ENCODE measurements at regions not wholly inside any gene's neighbourhood (a gene's known extent, or its start where the extent isn't known, plus 50 kb on each side); places are given as distances from the start of the nearest gene placed in this dataset.

DNA sequence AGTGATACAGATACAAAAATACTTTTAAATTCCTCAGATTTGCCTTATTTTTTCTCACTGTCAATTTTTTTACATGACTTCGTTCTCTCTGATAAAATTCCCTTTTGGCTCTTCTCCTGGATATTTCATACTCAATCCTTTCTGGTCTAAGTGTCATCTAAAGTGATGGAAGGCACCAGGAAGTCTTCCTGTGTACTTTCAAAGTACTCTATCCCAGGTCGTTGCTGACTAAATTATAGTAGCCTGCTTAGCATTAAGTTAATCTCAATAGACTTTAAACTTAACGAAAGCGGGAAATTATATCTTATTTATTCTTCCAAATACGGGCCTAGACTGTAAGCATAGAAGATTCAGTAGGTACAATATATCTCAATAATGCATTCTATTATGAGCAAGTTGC lies 67.8 kb downstream of the CASP12 start:
- no peak for DNase-seq (ENCODE audit: low spot score)

DNA sequence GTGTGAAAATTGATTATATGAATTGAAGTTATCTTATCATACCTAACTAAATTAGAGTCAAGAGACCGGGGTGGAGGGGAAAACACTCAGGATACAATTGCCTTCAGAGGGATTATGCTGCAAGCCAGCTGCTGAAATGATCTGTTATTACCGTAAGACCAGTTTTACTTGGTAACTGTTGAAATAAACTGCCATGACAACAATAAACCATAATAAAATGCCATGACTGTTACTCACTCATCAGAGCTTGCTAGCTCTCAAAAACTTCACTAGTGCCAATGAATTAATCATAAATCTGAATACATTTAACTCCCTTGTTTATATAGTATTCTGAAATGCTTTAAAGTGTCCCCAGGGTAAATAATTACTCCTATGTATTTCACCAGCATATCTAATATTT lies 68.2 kb downstream of the CASP12 start:
- no peak for DNase-seq (ENCODE audit: low spot score)

GRCh38 chr11:104826772-104827171 lies 71.5 kb downstream of the CASP12 start:
- DNase-seq (ENCODE audit: low spot score), result no peak

DNA sequence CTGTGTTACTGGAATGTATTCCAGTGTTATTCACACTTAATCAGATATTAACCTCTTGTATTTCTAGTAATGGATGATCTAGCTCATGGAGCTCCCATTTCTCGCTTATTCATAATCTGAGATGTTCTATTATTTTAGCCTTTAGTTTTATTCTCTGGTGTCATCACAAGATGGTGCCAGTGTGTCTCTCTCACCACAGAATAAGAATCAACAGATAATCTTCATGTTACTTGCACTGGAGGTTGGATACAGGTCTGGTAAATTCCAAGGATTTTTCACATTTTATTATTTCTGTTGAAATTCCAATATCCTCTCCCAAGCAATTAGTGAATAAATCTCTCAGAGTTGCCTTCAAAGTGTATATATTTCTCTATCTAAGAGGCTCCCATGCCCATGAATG lies 74.6 kb downstream of the CASP12 start:
- DNase-seq (ENCODE audit: low spot score), result no peak

DNA sequence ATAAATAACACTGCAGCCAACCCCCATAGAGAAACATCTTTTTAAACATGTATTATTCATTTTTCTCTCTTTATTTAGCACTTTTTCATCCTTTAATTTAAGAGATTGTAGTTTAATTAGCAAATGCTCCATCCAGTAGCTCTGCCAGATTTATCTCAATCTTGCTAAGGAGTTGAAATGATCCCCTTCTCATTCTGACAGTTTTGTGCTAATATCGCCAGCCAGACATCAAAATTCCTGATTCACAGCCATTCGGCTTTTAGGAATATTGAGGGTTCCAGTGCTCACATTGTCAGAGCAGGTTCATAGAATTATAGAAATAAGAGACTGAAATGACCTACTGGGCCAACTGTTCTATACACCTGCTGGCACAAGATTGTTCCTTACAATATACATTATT lies 77.8 kb downstream of the CASP12 start:
- DNase-seq (ENCODE audit: low spot score), result no peak

GRCh38 chr11:104819603-104820002 lies 78.7 kb downstream of the CASP12 start:
- no peak for DNase-seq (ENCODE audit: low spot score)

- DNase-seq (ENCODE audit: low spot score), result no peak
Measured at GRCh38 chr11:104819107-104819506, 79.2 kb downstream of the CASP12 start.

DNA sequence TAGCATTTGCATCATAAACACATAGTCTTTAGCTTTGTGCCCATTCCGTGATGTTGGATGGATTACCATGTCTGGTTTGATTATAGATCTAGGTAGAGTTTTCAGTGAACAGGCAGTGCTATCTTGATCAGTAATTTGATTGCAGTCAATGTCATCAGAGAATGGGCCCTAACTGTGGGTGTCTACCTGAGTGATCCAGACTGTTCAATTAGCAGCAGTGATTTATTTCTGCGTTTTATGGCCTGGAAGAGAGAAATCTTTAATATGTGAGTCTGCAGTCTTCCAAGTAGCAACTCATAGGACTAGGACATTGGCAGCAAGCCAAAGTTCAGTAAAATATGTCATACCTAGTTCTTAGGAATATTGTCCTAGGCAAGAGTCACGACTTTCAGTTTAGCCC lies 80.3 kb downstream of the CASP12 start:
- no peak for DNase-seq (ENCODE audit: low spot score)

- no peak for DNase-seq (ENCODE audit: low spot score)
Measured at GRCh38 chr11:104813532-104813931, 84.7 kb downstream of the CASP12 start.

- no peak for DNase-seq (ENCODE audit: low spot score)
Measured at GRCh38 chr11:104812103-104812788, 86.0 kb downstream of the CASP12 start.

DNA sequence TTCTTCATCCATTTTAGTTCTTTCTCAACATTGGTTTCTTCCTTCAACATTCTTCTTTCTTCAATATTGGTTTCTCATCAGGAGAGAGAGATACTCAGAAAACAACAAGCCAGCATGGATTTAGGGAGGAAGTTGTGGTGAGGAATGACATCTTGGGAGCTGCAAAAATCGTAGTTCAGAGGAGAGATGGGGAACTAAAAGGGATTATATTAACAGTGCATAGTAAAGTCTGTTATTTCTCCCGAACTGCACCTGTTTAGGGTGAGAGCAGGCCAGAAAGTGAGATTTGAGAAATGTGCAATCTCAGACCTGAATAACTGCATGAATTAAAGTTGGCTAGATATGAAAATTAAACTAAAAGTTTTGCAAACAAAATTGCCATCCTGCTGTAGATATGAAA lies 94.5 kb downstream of the CASP12 start:
- DNase-seq (ENCODE audit: low spot score), result no peak

- DNase-seq (ENCODE audit: low spot score), result peak; percentile 5
Measured at GRCh38 chr11:104799251-104799650, 99.0 kb downstream of the CASP12 start.

DNA sequence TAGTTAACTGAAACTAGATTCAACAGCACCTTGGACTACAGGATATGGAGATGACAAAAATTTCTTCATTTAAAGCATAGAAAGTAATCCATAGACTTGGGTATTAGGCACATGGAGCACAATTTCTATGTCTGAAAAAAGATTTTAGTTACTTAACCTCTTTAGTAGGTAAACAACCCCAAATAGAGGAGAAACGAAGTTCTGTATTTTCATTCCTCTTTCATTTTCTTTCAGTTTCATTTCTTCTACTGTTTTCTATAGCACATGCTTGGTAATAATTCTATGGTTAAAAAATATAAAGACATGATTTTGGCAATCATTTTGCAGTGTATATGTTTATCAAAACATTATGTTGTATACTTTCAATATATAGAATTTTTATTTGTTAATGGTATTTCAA lies 99.5 kb downstream of the CASP12 start:
- DNase-seq (ENCODE audit: low spot score), result peak; percentile 3

GRCh38 chr11:104796301-104796700 lies 102.0 kb downstream of the CASP12 start:
- DNase-seq (ENCODE audit: low spot score), result no peak

DNA sequence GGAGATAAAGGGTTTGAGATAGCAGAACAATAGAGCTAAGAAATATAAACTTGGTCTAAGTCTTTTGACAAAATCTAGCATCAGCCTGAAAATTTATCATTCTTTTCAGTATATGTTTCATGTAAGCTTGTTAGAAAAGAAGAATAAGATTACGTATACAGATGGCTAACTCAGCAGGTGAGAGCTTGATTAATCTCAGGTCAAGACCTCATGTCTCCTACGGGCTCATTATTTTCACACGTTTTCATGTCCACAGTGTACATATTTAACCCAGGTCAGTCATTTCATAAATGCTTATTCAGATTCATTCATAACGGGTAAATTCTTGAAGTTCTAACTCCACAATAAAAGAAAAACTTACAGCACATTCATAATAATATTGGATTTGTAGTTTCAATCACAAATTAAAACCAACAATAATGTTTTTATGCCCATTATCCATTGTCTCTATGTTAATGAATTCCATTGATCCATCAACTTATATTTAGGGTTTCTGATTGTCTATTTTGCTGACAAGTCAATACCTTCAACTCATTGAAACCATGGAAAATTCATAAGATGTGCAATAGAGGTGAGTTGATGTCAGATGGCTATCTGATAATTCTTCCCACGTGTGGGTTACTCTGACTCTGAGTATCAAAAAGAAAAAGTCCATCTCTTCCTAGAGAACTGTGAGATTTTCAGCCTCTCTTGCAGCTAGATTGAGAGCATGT lies 102.6 kb downstream of the CASP12 start:
- no peak for DNase-seq (ENCODE audit: low spot score)

DNA sequence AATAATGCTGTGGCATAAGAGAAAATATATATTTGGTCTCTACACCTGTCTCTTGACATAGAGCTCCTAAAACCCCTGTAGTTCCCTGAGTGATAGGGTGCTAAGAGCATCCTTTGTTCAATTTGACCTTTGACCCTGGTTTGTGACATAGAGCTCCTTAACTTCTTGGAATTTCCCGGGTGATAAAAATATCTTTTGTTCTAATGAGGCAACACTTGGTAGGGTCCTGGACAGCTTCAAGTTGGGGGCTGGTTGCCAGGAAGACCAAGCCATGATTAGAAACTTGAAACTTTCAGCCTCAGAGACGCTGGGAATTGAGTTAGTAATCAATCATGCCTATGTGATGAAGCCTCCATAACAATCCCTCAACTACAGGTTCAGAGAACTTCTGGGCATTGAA lies 105.4 kb downstream of the CASP12 start:
- no peak for DNase-seq (ENCODE audit: low spot score)

DNA sequence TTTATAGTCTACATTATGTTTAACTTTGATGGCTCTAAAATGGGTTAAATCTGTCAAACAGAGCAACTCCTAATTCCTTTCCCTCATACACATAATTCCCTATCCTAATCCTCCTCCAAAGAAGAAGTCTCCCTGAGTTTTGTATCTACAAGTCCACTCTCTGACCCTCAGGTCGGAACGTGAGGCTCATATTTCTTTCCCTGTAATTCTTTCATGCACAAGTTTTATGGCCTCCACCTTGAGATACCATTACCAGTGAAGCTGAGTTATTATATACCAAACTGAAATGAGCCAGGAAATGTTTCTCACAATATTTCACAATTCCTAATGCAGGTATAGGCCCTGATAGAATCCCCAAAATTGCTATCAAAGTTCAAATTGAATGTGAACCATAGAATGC lies 106.4 kb downstream of the CASP12 start:
- DNase-seq (ENCODE audit: low spot score), result no peak

DNA sequence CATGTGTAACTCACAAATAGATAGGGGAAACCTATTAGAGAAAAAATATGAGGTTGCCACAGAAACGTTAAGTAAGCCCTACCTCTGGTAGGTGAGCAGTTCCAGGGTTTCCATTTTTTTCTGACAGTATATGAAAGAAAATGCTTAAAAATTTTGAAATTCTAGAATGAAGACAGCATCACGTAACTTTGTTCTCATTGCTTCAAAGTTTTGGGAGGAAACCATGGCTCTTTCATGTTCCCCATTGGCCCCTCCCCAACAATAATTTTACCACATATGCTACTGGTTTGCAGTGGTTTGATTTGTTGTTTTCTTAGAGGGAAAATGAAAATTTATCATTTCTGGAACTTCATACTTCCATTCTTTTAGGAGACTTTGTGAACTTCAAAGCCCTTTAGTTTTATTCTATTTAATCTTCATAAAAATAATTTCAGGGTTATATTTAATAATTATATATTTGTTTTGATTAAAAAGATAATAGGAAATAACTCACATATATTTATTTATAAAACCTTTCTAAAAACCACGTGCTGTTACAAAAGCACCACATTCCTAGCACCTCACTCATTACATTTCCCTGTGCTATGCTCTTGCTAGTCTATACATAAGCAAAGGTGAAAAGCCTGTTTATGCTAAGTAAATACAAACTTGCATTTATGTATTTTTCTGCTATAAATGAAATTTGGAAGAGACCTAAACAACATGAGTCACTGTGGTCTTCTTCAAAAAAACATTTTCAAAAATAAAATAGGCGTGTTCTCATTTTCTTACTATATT lies 113.4 kb downstream of the CASP12 start:
- no peak for DNase-seq (ENCODE audit: low spot score)

GRCh38 chr11:104783241-104783640 lies 115.0 kb downstream of the CASP12 start:
- DNase-seq (ENCODE audit: low spot score), result no peak

DNA sequence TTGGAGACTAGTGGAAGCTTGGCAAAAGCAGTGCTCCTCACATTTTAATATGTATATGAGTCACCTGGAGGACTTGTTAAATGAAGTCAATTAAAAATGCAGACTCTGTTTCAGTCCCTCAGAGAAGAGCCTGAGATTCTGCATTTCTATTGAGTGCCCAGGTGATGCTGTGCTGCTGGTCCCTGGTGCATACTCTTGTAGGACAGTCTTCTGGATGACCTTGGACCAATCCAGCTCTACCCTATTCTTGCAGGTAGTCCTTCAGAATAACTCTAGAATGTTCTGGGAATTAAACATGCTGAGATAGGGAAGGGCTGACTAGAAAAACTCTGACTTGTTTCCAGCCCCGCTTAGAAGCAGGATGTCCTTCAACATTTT lies 115.9 kb downstream of the CASP12 start:
- DNase-seq (ENCODE audit: low spot score), result no peak

DNA sequence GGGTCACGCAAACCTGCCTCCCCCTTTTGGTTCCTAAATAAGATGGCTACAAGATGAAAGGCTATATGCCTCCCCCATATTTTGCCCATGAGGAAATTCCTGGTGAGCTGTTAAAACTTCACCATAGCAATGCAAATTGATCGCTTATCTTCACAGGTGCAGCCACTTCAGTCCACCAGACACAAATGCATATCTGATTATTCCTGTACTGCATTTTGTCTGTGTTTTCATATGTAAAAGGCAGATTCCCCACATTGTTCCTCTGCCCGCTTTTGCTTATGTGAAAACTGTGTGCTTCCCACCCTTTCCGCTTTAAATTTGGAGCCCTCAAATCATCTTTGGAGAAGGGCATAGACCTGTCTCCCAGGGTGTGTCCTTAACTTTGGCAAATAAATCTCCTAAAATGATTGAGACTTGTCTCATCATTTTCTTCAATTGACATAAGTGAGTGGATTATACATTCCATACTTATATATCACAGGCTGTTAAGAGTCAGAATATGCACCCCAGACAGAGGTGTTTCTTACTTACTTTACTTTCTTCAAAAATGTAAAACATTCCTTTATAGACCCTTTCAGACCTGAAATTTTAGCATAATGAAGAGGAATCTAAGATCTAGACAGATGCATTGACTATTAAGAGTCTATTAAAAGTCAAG lies 116.4 kb downstream of the CASP12 start:
- DNase-seq (ENCODE audit: low spot score), result no peak

DNA sequence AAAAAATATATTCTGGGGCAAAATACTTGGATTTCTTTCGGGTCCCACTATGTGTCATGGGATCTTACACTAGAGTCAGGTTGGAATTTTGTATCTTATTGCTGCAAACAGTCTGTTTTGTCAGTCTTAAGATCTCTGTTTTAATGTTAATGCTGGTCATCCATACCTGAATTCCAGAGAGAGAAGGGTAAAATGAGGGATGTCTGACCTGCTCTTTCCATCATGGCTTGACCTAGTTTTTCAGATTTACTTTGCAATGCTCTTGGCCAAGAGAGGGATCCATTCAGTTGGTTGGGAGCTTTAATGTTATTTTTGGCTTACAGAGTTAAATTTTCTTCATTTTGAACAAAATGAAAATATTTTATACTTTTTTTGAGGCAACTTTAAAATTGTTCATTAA lies 117.2 kb downstream of the CASP12 start:
- no peak for DNase-seq (ENCODE audit: low spot score)
